Esophagus muscularis mucosa (tissue), 4 donors: ENCODE measurements at regions not wholly inside any gene's neighbourhood (a gene's known extent, or its start where the extent isn't known, plus 50 kb on each side); places are given as distances from the start of the nearest gene placed in this dataset.

Experiments
- DNase-seq: peaks from one replicate; pipeline ENCODE4 v3.0.0-alpha.2; 2017; ENCODE audit errors: extremely low spot score
- H3K27ac ChIP-seq, 4 donors: fragments of 200-600 bp; sonication (generic); replicated peaks in 1 of 4; 1 replicate in 3 of 4; 2 replicates in 1 of 4; pipeline ENCODE4 v1.5.1; 2016 to 2019; ENCODE audit warnings: mild to moderate bottlenecking in 1 of 4
- H3K27me3 ChIP-seq, 4 donors: fragments of 200-600 bp; sonication (generic); one replicate each; pipeline versions ENCODE4 v1.5.1 to v1.6.0; 2016 to 2019
- H3K36me3 ChIP-seq, 4 donors: fragments of 200-600 bp; sonication (generic); one replicate each; pipeline ENCODE4 v1.5.1; 2016 to 2019
- H3K4me1 ChIP-seq, 4 donors: fragments of 200-600 bp; sonication (generic); one replicate each; pipeline ENCODE4 v1.5.1; 2016 to 2019
- H3K4me3 ChIP-seq, 4 donors: fragments of 200-600 bp; sonication (generic); 1 replicate in 2 of 4; 2 replicates in 2 of 4; pipeline ENCODE4 v1.5.1; 2016 to 2019; ENCODE audit warnings: mild to moderate bottlenecking in 4 of 4, moderate library complexity in 1 of 4
- H3K9me3 ChIP-seq, 4 donors: fragments of 200-600 bp; sonication (generic); 1 replicate in 3 of 4; 2 replicates in 1 of 4; pipeline ENCODE4 v1.5.1; 2016 to 2019
- CTCF ChIP-seq, 3 experiments: fragments of 200-600 bp in 2 of 3; fragments of 450-650 bp in 1 of 3; sonication (generic) in 2 of 3; IDR thresholded peaks; one replicate each; pipeline ENCODE4 v1.5.1; 2017 to 2019; ENCODE audit warnings: antibody characterized with exemption in 3 of 3, mild to moderate bottlenecking in 2 of 3, moderate library complexity in 1 of 3
- EP300 ChIP-seq: sonication (generic); formaldehyde crosslinking; IDR thresholded peaks from one replicate; pipeline ENCODE4 v1.6.1; 2017; ENCODE audit warnings: antibody characterized with exemption
- POLR2A ChIP-seq: fragments of 450-650 bp; IDR thresholded peaks from one replicate; pipeline ENCODE4 v1.6.1; 2017; ENCODE audit warnings: antibody characterized with exemption, moderate library complexity, mild to moderate bottlenecking, low read depth
- POLR2AphosphoS5 ChIP-seq, 2 donors: sonication (generic); formaldehyde crosslinking; IDR thresholded peaks; one replicate each; pipeline ENCODE4 v1.6.1; 2017; ENCODE audit warnings: antibody characterized with exemption in 2 of 2
- WGBS: methylation state at CpG from one replicate; pipeline ENCODE4 v1.1.5; 2018; 5-methylcytosine and 5-hydroxymethylcytosine counted together
- intact Hi-C: fragments of 100-400 bp; cut with DNase I; formaldehyde crosslinking; loops from one replicate; pipeline ENCODE4 v1.15.1; 2023

GRCh38 chr1:57789936-57790335 is 366.1 kb upstream of the DAB1 start:
- Histone ChIP-seq H3K4me3 (no peak overlapping the region), H3K9me3 (no peaks in the 10 kb centered on the region), H3K36me3 (no peaks in the 10 kb centered on the region), H3K4me1 (no peaks in the 10 kb centered on the region), H3K27me3 (no peaks in the 10 kb centered on the region), H3K27ac (no peak overlapping the region)
- no peak for TF ChIP-seq POLR2A
- no peak for TF ChIP-seq POLR2AphosphoS5 (IDR thresholded peaks at IDR 0.05)
- no peak for TF ChIP-seq CTCF (IDR thresholded peaks at IDR 0.05)
- no peak for TF ChIP-seq EP300
- intact Hi-C loops = no loop called here
- 98% methylated on average over 5 of the region's 5 CpGs for WGBS
- DNase-seq = no peak

- Histone ChIP-seq H3K36me3 (no peaks in the 10 kb centered on the region), H3K4me3 (no peak overlapping the region), H3K4me1 (no peaks in the 10 kb centered on the region), H3K9me3 (no peaks in the 10 kb centered on the region), H3K27me3 (no peaks in the 10 kb centered on the region), H3K27ac (no peak overlapping the region)
- no peak for DNase-seq
- TF ChIP-seq POLR2AphosphoS5 (IDR thresholded peaks at IDR 0.05) = no peak
- TF ChIP-seq POLR2A = no peak
- no peak for TF ChIP-seq CTCF (IDR thresholded peaks at IDR 0.05)
- no peak for TF ChIP-seq EP300
- intact Hi-C loops = no loop called here
- WGBS = 67% methylated on average over 1 of the region's 1 CpG
Observed at GRCh38 chr1:57788313-57788712, 364.5 kb upstream of the DAB1 start.

- TF ChIP-seq EP300 (no peak), POLR2AphosphoS5 (IDR thresholded peaks at IDR 0.05) (no peak), POLR2A (no peak), CTCF (IDR thresholded peaks at IDR 0.05) (no peak)
- no peak for DNase-seq
- intact Hi-C loops = no loop called here
- no peaks in the 10 kb centered on the region for H3K9me3 ChIP-seq
- H3K4me3 ChIP-seq = no peak overlapping the region
- 69% methylated on average over 1 of the region's 1 CpG for WGBS
- H3K36me3 ChIP-seq = no peaks in the 10 kb centered on the region
- H3K27ac ChIP-seq = no peak overlapping the region
- no peaks in the 10 kb centered on the region for H3K27me3 ChIP-seq
- no peaks in the 10 kb centered on the region for H3K4me1 ChIP-seq
Observed at GRCh38 chr1:57784356-57784755, 360.5 kb upstream of the DAB1 start.

DNA sequence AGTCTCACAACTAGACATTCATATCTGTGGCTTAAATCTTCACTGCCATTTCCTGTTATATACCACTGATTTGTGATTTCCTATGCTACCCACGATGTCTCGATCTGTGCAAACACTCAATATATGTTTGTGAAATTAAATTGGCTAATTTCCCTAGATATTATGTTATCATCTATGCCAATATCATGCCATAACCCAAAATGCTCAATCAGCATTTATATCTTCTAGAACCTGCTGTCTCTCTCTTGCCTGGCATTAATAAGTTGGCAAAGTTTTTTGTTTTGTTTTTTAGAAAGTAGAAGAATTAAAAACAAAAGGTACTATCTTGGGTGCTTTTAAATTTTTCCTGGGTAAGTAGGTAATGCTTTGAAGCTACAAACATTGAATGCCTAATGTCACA is 358.5 kb upstream of the DAB1 start:
- no peaks in the 10 kb centered on the region for H3K4me1 ChIP-seq
- no peak overlapping the region for H3K4me3 ChIP-seq
- no peaks in the 10 kb centered on the region for H3K36me3 ChIP-seq
- TF ChIP-seq POLR2A = no peak
- TF ChIP-seq CTCF (IDR thresholded peaks at IDR 0.05) = no peak
- no peak for DNase-seq
- H3K9me3 ChIP-seq = no peaks in the 10 kb centered on the region
- WGBS = 75% methylated on average over 2 of the region's 2 CpGs
- no peaks in the 10 kb centered on the region for H3K27me3 ChIP-seq
- H3K27ac ChIP-seq = no peak overlapping the region
- intact Hi-C loops = no loop called here

DNA sequence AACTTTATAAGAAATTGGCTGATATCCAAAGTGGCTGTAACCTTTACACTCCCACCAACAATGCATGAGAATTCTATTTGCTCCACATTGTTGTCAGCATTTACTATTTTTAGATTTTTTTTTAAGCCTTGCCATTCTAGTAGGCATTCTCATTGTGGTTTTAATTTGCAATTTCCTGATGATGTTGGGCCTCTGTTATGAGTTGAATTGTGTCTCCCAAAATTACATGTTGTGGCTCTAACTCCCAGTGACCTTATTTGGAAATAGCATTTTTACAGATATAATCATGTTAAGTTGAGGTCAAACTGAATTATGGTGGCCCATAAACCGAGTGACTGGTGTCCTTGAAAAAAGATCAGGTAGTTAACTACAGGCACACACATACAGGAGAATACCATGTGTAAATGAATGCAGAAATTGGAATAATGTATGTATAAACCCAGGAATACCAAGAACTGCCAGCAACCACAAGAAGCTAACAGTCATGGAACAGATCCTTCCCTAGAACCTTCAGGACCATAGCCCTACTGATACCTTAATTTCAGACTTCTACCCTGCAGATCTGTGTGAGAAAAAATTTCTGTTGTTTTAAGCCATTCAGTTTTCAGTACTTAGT is 348.8 kb upstream of the DAB1 start:
- H3K27ac ChIP-seq = no peak overlapping the region
- H3K4me1 ChIP-seq = no peaks in the 10 kb centered on the region
- H3K27me3 ChIP-seq = no peaks in the 10 kb centered on the region
- WGBS = 53% methylated on average over 1 of the region's 1 CpG
- TF ChIP-seq CTCF (IDR thresholded peaks at IDR 0.05) = no peak
- H3K4me3 ChIP-seq = no peak overlapping the region
- intact Hi-C loops = no loop called here
- H3K9me3 ChIP-seq = no peaks in the 10 kb centered on the region
- no peak for DNase-seq
- H3K36me3 ChIP-seq = no peaks in the 10 kb centered on the region
